Kidney epithelial cell (primary cell): ENCODE measurements at regions not wholly inside any gene's neighbourhood (a gene's known extent, or its start where the extent isn't known, plus 50 kb on each side); places are given as distances from the start of the nearest gene placed in this dataset.

Source experiments
- DNase-seq: peaks from one replicate; pipeline ENCODE4 v3.0.0-alpha.2; 2010; ENCODE audit warnings: low read depth
- H3K27me3 ChIP-seq: 2 replicates; pipeline ENCODE4 v1.6.0; 2011; ENCODE audit warnings: low read length; ENCODE audit not compliant: control insufficient read depth, insufficient read depth
- H3K36me3 ChIP-seq: 2 replicates; pipeline ENCODE4 v1.5.1; 2011; ENCODE audit warnings: low read length; ENCODE audit not compliant: control insufficient read depth, insufficient read depth
- H3K4me3 ChIP-seq: 2 replicates; pipeline ENCODE4 v1.5.1; 2011; ENCODE audit warnings: low read depth, mild to moderate bottlenecking, control low read depth, low read length
- CTCF ChIP-seq: IDR thresholded peaks from 2 replicates; pipeline ENCODE4 v1.5.1; 2011; ENCODE audit warnings: mild to moderate bottlenecking, moderate library complexity, low read length, control low read depth, inconsistent platforms; ENCODE audit not compliant: insufficient read depth, poor library complexity, severe bottlenecking

- H3K36me3 ChIP-seq = no peaks in the 10 kb centered on the region
- H3K27me3 ChIP-seq = no peaks in the 10 kb centered on the region
- TF ChIP-seq CTCF = no peak
- H3K4me3 ChIP-seq = no peak overlapping the region
- no peak for DNase-seq
Observed at GRCh38 chr12:116441292-116441691, 117.9 kb upstream of the MAP1LC3B2 start.

- H3K4me3 ChIP-seq = no peak overlapping the region
- DNase-seq = no peak
- no peaks in the 10 kb centered on the region for H3K27me3 ChIP-seq
- TF ChIP-seq CTCF = no peak
- H3K36me3 ChIP-seq = no peaks in the 10 kb centered on the region
Observed at GRCh38 chr12:116442304-116442703, 116.9 kb upstream of the MAP1LC3B2 start.

GRCh38 chr12:116442946-116443345, 116.2 kb upstream of the MAP1LC3B2 start:
- no peak overlapping the region for H3K4me3 ChIP-seq
- H3K27me3 ChIP-seq = no peaks in the 10 kb centered on the region
- DNase-seq = no peak
- TF ChIP-seq CTCF = no peak
- no peaks in the 10 kb centered on the region for H3K36me3 ChIP-seq

- Histone ChIP-seq H3K4me3 (no peak overlapping the region), H3K36me3 (no peaks in the 10 kb centered on the region), H3K27me3 (no peaks in the 10 kb centered on the region)
- DNase-seq = no peak
- TF ChIP-seq CTCF = no peak
Observed at GRCh38 chr12:116443821-116444589, 115.2 kb upstream of the MAP1LC3B2 start.

GRCh38 chr12:116444590-116444943, 114.6 kb upstream of the MAP1LC3B2 start:
- no peak for TF ChIP-seq CTCF
- H3K36me3 ChIP-seq = no peaks in the 10 kb centered on the region
- H3K4me3 ChIP-seq = no peak overlapping the region
- no peak for DNase-seq
- H3K27me3 ChIP-seq = no peaks in the 10 kb centered on the region

GRCh38 chr12:116448165-116448739, 110.9 kb upstream of the MAP1LC3B2 start:
- no peak for DNase-seq
- H3K27me3 ChIP-seq = no peaks in the 10 kb centered on the region
- no peak overlapping the region for H3K4me3 ChIP-seq
- no peaks in the 10 kb centered on the region for H3K36me3 ChIP-seq
- TF ChIP-seq CTCF = no peak
